Uterus (tissue), 3 donors: ENCODE measurements at regions not wholly inside any gene's neighbourhood (a gene's known extent, or its start where the extent isn't known, plus 50 kb on each side); places are given as distances from the start of the nearest gene placed in this dataset.

Experiments
- DNase-seq, 2 donors: peaks; one replicate each; pipeline ENCODE4 v3.0.0-alpha.2; 2019 to 2020
- H3K27ac ChIP-seq, 2 donors: fragments of 200-600 bp; sonication (generic); 1 replicate in 1 of 2; 2 replicates in 1 of 2; pipeline ENCODE4 v1.5.1; 2016 to 2018
- H3K27me3 ChIP-seq, 2 donors: fragments of 200-600 bp; sonication (generic); one replicate each; pipeline ENCODE4 v1.5.1; 2018 to 2019; ENCODE audit warnings: control low read depth in 1 of 2
- H3K36me3 ChIP-seq, 2 donors: fragments of 200-600 bp; sonication (generic); one replicate each; pipeline ENCODE4 v1.5.1; 2019; ENCODE audit warnings: control low read depth in 1 of 2
- H3K4me1 ChIP-seq, 2 donors: fragments of 200-600 bp; sonication (generic); one replicate each; pipeline ENCODE4 v1.5.1; 2018 to 2019; ENCODE audit warnings: control low read depth in 1 of 2
- H3K4me3 ChIP-seq, 2 donors: fragments of 200-600 bp; sonication (generic); 1 replicate in 1 of 2; 2 replicates in 1 of 2; pipeline ENCODE4 v1.5.1; 2018 to 2019; ENCODE audit warnings: mild to moderate bottlenecking in 1 of 2
- H3K9me3 ChIP-seq, 2 donors: fragments of 200-600 bp; sonication (generic); one replicate each; pipeline ENCODE4 v1.5.1; 2019; ENCODE audit warnings: control low read depth in 1 of 2
- CTCF ChIP-seq, 4 experiments: fragments of 200-600 bp in 2 of 4; fragments of 450-650 bp in 2 of 4; sonication (generic) in 2 of 4; IDR thresholded peaks; one replicate each; pipeline ENCODE4 v1.5.1; 2016 to 2019; ENCODE audit warnings: antibody characterized with exemption in 4 of 4, mild to moderate bottlenecking in 2 of 4, moderate library complexity in 1 of 4
- POLR2A ChIP-seq, 2 donors: fragments of 450-650 bp; IDR thresholded peaks; one replicate each; pipeline ENCODE4 v1.6.1; 2016; ENCODE audit warnings: antibody characterized with exemption in 2 of 2, mild to moderate bottlenecking in 1 of 2, moderate library complexity in 1 of 2
- intact Hi-C: fragments of 100-400 bp; cut with DNase I; formaldehyde crosslinking; loops from one replicate; pipeline ENCODE4 v1.15.1; 2023; ENCODE audit warnings: low total_unique reads
- donor health status: DM: yes; HTN: yes; CAD: no.

GRCh38 chr15:66651913-66652642, 50.0 kb upstream of the SMAD6 start:
- Histone ChIP-seq H3K36me3 (no peaks in the 10 kb centered on the region), H3K4me1 (no peaks in the 10 kb centered on the region), H3K27ac (no peak overlapping the region), H3K4me3 (no peak overlapping the region), H3K9me3 (no peaks in the 10 kb centered on the region), H3K27me3 (no peaks in the 10 kb centered on the region)
- intact Hi-C loops: no loop called here
- no peak for DNase-seq
- TF ChIP-seq CTCF (IDR thresholded peaks at IDR 0.05): no peak
- TF ChIP-seq POLR2A (IDR thresholded peaks at IDR 0.05): no peak
